ENCODE measurements at regions not wholly inside any gene's neighbourhood (a gene's known extent, or its start where the extent isn't known, plus 50 kb on each side); places are given as distances from the start of the nearest gene placed in this dataset.

GRCh38 chr6:156612361-156612760, 164.8 kb upstream of the ARID1B start:
- H3K9me3 ChIP-seq = peaks cover 0 to 6% (median 0%) of the 10 kb centered on the region in 4 donors
- TF ChIP-seq POLR2AphosphoS5 (IDR thresholded peaks at IDR 0.05) (no peak), CTCF (IDR thresholded peaks at IDR 0.05) (no peak)
- intact Hi-C loops (cut with DNase I) = no loop called here

GRCh38 chr6:156602066-156602385, 175.2 kb upstream of the ARID1B start:
- DNase-seq = no peak

More at GRCh38 chr6:156612361-156612760, 164.8 kb upstream of the ARID1B start:
- Histone ChIP-seq H3K36me3 (no peaks in the 10 kb centered on the region), H3K27ac (no peak overlapping the region), H3K4me3 (no peak overlapping the region), H3K4me1 (no peaks in the 10 kb centered on the region), H3K27me3 (no peaks in the 10 kb centered on the region)
- DNase-seq = no peak

GRCh38 chr6:156601152-156602065, 175.8 kb upstream of the ARID1B start:
- WGBS, 2 donors = 79 to 88% methylated on average over 17 of the region's 17 CpGs
- no peaks in the 10 kb centered on the region for H3K36me3 ChIP-seq
- H3K4me3 ChIP-seq = no peak overlapping the region
- peak overlapping the region; percentile 53 to 71 (median 58) for H3K27ac ChIP-seq
- no peaks in the 10 kb centered on the region for H3K9me3 ChIP-seq
- DNase-seq = no peak
- H3K27me3 ChIP-seq = no peaks in the 10 kb centered on the region
- intact Hi-C loops (cut with DNase I) = no loop called here
- no peaks in the 10 kb centered on the region for H3K4me1 ChIP-seq
- no peak for TF ChIP-seq POLR2A (IDR thresholded peaks at IDR 0.05)
- no peak for TF ChIP-seq POLR2AphosphoS5 (IDR thresholded peaks at IDR 0.05)
- TF ChIP-seq EP300 (IDR thresholded peaks at IDR 0.05) = no peak
- TF ChIP-seq CTCF (IDR thresholded peaks at IDR 0.05) = no peak

More at GRCh38 chr6:156602066-156602385, 175.2 kb upstream of the ARID1B start:
- Histone ChIP-seq H3K4me1 (no peaks in the 10 kb centered on the region), H3K27ac (no peak overlapping the region), H3K4me3 (no peak overlapping the region), H3K36me3 (no peaks in the 10 kb centered on the region), H3K9me3 (no peaks in the 10 kb centered on the region), H3K27me3 (no peaks in the 10 kb centered on the region)
- intact Hi-C loops (cut with DNase I) = no loop called here
- 92 to 95% methylated on average over 7 of the region's 7 CpGs for WGBS, 2 donors
- TF ChIP-seq POLR2A (IDR thresholded peaks at IDR 0.05) = no peak
- no peak for TF ChIP-seq CTCF (IDR thresholded peaks at IDR 0.05)
- no peak for TF ChIP-seq POLR2AphosphoS5 (IDR thresholded peaks at IDR 0.05)
- TF ChIP-seq EP300 (IDR thresholded peaks at IDR 0.05) = no peak

- Histone ChIP-seq H3K27me3 (no peaks in the 10 kb centered on the region), H3K4me3 (no peak overlapping the region), H3K36me3 (no peaks in the 10 kb centered on the region), H3K27ac (peak overlapping the region; percentile 53 to 71 (median 58)), H3K4me1 (no peaks in the 10 kb centered on the region), H3K9me3 (no peaks in the 10 kb centered on the region)
- DNase-seq = no peak
- 95 to 97% methylated on average over 9 of the region's 9 CpGs for WGBS, 2 donors
- TF ChIP-seq POLR2AphosphoS5 (IDR thresholded peaks at IDR 0.05) (no peak), EP300 (IDR thresholded peaks at IDR 0.05) (no peak), POLR2A (IDR thresholded peaks at IDR 0.05) (no peak), CTCF (IDR thresholded peaks at IDR 0.05) (no peak)
- intact Hi-C loops (cut with DNase I) = no loop called here
Measured at GRCh38 chr6:156600678-156601077, 176.5 kb upstream of the ARID1B start.

Data from sigmoid colon (tissue), 6 donors.